T1000 (cell line): ENCODE measurements at regions not wholly inside any gene's neighbourhood (a gene's known extent, or its start where the extent isn't known, plus 50 kb on each side); places are given as distances from the start of the nearest gene placed in this dataset.
A peak's percentile ranks its signal among the peaks of the same experiment; 100 is the strongest.
"Not testable (repeated sequence)": the region's sequence is repeated elsewhere in the genome, so short reads cannot be mapped to it uniquely, and the experiment has no call there.

ENCODE experiments used
- DNase-seq: peaks from one replicate; lab custom pipeline; 2025; ENCODE audit warnings: mixed read lengths; lab: John Stamatoyannopoulos, UW

DNA sequence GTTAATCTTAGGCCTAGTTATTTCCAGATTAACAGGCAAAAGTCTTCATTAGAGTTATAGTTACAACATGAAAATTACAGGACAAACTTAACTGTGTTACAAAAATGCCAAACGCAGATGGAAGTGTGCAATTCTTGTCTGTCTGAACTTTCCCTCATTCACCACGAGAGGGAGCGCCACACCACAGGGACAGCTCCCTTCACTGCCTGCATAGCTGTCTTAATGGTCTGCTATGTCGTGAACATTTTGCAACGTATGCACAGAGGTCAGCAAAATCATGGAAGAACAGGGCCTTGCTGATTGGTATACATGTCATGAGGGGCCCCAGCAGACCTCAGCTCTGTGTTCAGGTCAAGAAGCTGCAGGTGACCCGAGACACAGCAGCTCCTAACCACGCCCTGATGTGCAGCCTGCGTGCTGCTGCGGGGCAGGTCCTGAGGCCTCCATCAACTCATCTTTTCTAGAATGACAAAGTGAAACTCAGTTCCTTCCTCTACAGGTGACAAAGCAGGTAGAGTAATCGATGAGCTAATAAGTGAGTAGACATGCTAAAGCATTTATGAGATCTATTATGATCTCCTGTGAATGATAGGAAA lies 78.8 kb upstream of the ATP8B1 start:
- DNase-seq = peak; percentile 29

DNA sequence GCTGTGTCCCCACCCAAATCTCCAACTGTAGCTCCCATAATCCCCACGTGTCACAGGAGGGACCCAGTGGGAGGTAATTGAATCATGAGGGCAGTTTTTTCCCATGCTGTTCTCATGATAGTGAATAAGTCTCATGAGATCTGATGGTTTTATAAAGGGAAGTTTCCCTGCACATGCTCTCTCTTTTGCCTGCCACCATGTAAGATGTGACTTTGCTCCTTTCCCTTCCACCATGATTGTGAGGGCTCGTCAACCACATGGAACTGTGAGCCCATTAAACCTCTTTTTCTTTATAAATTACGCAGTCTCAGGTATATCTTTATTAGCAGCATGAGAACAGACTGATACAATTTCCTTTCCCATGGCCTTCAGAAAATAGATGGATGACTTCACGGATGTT lies 76.8 kb upstream of the ATP8B1 start:
- not testable (repeated sequence) for DNase-seq

DNA sequence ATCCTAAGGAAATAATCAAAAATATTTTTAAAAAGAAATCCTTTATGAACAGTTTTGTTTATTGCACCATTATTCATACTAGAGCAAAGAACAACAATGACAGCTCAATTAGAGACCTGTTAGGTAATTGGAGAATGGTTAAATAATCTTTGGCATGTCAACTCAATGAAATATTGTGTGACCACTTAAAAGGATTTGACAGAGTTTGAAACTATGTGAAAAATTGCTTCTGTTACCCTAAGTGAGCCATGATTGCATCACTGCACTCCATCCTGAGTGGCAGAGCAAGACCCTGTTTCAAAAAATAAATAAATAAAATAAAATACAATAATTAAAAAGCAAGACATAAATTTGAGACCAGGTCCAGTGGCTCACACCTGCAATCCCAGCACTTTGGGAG lies 66.1 kb upstream of the ATP8B1 start:
- DNase-seq = no peak

DNA sequence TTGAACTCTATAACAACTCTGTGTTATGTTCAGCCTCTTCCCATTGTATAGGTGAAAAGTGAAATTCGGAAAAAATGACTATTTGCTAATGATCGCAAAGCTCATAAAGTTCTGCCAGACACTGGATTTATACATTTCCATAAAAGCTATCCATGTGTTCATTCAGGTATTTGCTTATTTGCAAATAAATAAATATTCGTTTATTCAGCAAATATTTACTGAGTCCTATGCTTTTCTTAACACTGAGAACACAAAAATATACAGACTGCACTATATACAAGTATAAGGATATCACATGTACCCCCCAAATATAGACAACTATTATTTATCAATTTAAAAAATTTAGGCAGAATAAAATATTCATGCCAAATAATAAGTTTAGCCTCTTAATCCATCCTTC lies 63.2 kb upstream of the ATP8B1 start:
- DNase-seq = no peak

DNA sequence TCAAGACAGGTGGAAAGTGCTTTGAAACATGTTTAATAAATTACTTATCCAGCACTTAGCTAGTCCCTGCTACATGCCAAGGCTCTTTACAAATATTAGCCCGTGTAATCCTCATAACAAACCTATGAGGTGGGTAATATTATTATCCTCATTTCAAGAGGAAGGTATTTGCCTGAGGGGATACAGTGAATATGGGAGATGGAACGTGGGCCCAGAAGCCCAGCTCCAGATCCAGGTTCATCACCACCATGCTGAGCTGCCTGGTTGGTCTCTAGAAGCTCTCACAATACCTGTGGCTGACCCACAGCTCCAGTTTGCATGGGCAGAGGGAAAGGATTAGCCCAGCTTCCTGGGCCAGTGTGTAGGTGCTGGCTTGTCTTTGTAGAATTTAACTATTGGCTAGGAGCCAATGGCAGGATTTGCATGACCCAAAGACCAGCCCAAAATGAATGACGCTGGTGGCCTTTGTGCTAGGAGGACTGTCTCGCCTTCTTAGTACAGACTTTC lies 61.6 kb upstream of the ATP8B1 start:
- DNase-seq = no peak

DNA sequence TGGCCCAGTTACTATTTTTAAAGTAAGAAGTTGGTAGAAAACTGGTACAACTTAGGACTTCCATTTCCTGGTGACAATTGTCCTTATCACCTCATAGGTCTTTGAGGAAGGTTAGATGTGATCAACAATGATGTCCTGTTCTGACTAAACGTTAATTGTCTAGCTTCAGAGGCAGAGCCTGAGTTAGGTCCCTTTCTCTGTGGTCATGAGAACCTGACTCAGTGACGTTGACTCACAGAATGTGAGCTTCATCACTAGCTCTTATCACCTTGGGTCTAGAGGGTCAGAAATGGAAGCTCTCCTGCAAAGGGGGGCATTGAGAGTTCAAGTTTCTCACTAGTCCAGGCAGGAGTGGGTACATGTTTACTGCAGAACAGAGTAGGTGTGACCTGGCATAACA lies 60.6 kb upstream of the ATP8B1 start:
- no peak for DNase-seq

DNA sequence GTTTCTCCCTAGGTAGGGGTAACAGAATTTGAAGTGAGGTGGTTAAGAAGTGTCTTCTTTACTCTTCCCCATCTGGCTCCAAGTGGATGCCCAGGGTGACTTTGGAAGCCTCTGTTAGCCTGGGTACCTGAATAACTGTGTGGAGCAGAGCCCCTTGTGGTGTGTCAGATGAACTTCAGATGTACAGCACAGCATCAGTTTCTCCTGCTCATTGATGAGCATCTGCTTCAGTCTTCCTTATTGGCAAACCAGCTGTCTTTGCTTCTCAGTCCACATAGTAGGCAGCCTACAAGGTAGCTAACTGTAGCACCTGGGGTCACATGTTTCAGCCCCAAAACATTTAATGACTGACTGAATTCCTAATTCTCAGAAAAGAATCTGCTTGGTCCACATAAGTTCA lies 56.2 kb upstream of the ATP8B1 start:
- DNase-seq = no peak

DNA sequence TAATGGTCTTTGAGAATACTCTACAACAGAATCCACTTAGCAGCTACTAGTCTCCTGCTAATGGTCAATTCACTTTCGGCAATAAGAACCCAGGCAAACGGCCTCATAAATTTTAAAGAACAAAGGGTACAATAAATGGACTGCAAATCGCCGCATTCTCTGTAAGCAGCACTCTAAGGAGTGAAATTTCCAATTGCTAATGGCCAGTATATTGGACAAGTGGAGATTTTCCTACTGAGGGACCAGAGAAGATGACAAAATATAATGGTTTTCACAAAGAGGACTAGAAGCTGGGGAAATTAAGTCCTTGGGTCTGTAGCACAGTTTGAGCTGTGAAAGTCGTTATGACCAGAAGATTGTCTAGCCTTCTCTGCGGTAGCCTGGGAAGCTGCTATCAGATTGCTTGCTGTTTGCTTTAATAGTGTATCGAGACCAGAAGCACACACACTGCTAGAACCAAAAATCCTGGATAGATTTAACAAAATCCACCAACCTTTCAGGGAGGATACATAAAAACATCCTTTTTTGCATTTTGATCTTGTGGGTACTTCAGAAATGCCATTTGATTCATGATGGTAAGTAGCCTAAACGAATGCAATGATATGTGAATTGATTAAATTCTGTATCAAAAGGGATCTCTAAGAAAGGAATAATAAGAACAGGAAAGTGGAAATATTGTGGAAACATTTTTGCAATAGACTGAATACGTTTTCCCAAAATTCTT lies 53.6 kb upstream of the ATP8B1 start:
- DNase-seq = no peak

DNA sequence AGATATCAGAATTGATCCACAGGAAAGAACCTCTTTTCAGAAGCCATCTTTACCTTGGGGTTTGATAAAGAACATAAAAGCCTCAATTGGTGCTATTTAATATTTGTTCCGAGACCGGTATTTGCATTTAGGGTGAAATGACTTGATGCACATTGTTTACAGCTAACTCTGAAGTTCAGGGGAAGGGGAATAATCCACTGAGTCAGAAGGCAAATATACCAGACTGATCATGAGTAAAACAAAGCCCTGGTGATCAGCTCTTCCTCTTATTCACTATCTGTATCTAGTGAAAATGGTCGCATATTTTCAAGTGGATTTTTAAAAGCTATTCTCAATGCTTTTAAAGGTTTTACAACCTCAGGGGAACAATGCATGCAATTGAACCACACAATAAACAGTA lies 53.0 kb upstream of the ATP8B1 start:
- no peak for DNase-seq

DNA sequence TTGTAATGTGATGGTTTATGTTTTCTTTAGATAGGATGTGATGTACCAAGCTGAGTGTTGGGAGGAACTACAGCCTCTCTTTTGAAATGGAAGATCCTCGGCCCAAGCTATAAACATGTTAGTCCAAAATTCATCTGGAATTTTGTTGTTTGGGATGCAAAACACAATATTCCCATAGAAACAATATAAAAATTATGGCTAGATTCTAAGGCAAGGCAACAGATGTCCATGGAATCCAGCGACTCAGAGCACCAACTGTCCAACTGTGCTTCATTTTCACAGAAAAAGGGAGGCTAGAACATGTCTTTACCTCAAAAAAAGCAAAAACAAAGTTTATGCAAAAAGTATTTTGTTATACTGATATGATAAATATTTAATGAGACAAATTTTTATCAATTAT lies 52.4 kb upstream of the ATP8B1 start:
- no peak for DNase-seq

DNA sequence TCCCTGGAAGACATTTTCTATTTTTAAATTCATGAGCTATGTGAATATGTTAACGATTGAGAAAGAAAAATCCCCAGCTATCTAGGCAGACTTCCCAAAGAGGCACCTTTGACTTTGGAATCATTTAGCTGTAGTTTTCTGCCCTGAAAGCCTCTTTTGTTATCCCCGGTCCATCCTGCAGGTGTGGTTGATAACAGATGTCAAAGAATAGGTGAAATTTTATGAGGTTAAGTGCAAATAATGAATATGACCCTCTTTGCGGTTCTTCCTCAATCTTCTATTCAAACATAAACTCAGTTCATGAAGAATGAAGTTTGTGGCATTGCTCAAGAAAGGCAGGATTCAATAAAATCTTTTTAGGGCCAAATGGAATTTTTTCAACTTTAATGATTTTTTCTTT lies 51.6 kb upstream of the ATP8B1 start:
- no peak for DNase-seq

DNA sequence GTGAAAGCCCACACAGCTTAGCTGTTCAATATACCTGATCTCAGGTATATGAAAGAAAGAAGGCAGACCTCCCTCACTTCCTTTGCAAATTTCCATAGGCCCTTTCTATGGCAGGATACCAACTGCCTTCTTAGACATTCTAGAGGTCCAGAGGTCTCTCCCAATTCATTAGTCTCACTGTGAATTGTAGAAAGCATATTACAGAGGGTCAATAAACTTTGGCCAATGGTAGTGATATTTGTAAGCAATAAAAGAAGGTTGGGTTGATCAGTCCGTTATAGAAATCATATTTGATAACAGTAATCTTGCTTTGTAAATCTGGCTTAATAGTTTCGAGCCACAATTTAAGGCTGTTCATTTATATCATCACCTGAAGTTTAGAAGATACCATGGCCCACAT lies 50.7 kb upstream of the ATP8B1 start:
- DNase-seq = no peak

DNA sequence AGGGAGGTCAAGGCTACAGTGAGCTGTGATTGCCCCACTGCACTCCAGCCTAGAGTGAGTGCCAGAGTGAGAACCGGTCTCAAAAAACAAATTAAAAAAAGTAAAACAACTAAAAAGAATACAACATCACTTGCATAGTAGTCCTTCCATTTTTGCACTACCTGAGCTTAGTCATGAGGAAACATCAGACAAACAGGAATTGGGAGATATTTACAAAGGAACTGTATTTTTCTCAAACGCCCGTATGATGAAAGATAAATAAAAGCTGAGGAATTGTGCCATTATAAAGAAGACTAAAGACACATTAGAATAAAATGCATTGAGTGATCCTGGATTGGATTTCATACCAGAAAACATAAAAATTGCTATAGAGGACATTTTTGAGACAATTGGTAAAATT lies 50.0 kb upstream of the ATP8B1 start:
- no peak for DNase-seq
